Transverse colon (tissue), 4 donors: ENCODE measurements at regions not wholly inside any gene's neighbourhood (a gene's known extent, or its start where the extent isn't known, plus 50 kb on each side); places are given as distances from the start of the nearest gene placed in this dataset.
"Not testable (repeated sequence)": the region's sequence is repeated elsewhere in the genome, so short reads cannot be mapped to it uniquely, and the experiment has no call there.

Source experiments
- DNase-seq: peaks from one replicate; pipeline ENCODE4 v3.0.0-alpha.2; 2019
- H3K27ac ChIP-seq, 4 donors: fragments of 200-600 bp; sonication (generic); 2 replicates each; pipeline ENCODE4 v1.5.1; 2016 to 2018; ENCODE audit warnings: inconsistent platforms in 4 of 4
- H3K27me3 ChIP-seq: fragments of 200-600 bp; sonication (generic); 2 replicates; pipeline ENCODE4 v1.5.1; 2017; ENCODE audit warnings: inconsistent platforms
- H3K36me3 ChIP-seq, 4 donors: fragments of 200-600 bp; sonication (generic); 2 replicates each; pipeline ENCODE4 v1.5.1; 2017 to 2019; ENCODE audit warnings: inconsistent platforms in 4 of 4
- H3K4me1 ChIP-seq, 4 donors: fragments of 200-600 bp; sonication (generic); 2 replicates each; pipeline ENCODE4 v1.5.1; 2017 to 2020; ENCODE audit warnings: inconsistent platforms in 4 of 4
- H3K4me3 ChIP-seq, 4 donors: fragments of 200-600 bp; sonication (generic); 1 replicate in 1 of 4; 2 replicates in 3 of 4; pipeline versions ENCODE4 v1.5.1 to v1.6.1; 2017 to 2019; ENCODE audit warnings: inconsistent platforms in 4 of 4
- H3K9me3 ChIP-seq, 2 donors: fragments of 200-600 bp; sonication (generic); 2 replicates each; pipeline ENCODE4 v1.5.1; 2017 to 2019; ENCODE audit warnings: inconsistent platforms in 2 of 2
- EP300 ChIP-seq: sonication (generic); formaldehyde crosslinking; IDR thresholded peaks from one replicate; pipeline ENCODE4 v1.6.1; 2017; ENCODE audit warnings: antibody characterized with exemption, low read depth
- POLR2A ChIP-seq: fragments of 450-650 bp; IDR thresholded peaks from one replicate; pipeline ENCODE4 v1.6.1; 2016; ENCODE audit warnings: antibody characterized with exemption, mild to moderate bottlenecking, moderate library complexity
- POLR2AphosphoS5 ChIP-seq, 3 donors: sonication (generic); formaldehyde crosslinking; IDR thresholded peaks; one replicate each; pipeline ENCODE4 v1.6.1; 2016; ENCODE audit warnings: antibody characterized with exemption in 3 of 3
- WGBS, 2 donors: methylation state at CpG; one replicate each; pipeline ENCODE4 v1.1.5; 2018; ENCODE audit warnings: low coverage in 1 of 2; 5-methylcytosine and 5-hydroxymethylcytosine counted together
- in situ Hi-C, 4 donors: fragments of 200-750 bp; cut with MboI; loops; one replicate each; pipeline versions ENCODE4 v1.15.0 to v1.15.1; 2017; ENCODE audit warnings: low sequenced_read_pairs in 3 of 4, low pct_ligation_motif_present in 1 of 4, low pct_unique_long_range_greater_than_20kb in 1 of 4
- intact Hi-C: fragments of 100-400 bp; cut with DNase I; formaldehyde crosslinking; loops from one replicate; pipeline ENCODE4 v1.15.1; 2023; ENCODE audit warnings: low total_unique reads
- TF ChIP-seq, protein P1 (sequence below), 5 experiments: fragments of 200-600 bp in 3 of 5; fragments of 450-650 bp in 2 of 5; sonication (generic) in 3 of 5; IDR thresholded peaks; 1 replicate in 2 of 5; 2 replicates in 3 of 5; pipeline ENCODE4 v1.5.1; 2016 to 2017; ENCODE audit warnings: antibody characterized with exemption in 5 of 5, inconsistent platforms in 3 of 5, mild to moderate bottlenecking in 2 of 5, moderate library complexity in 1 of 5

DNA sequence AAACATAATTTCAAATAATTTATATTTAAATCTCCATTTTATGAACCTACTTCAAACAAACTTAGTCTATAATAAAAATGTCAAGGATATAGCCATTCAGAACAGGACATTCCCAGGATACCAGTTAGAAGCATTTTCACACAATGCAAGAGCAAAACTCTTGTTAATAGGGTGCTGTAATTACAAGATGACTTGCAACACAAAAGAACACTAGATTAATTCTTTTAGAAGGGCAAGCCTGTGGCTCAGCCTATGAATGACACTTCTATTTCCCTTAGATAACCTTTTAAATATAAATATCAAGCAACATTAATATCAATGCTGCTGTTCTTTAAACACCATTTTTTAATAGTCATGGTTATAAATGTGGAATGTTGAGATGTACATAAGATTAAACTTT is 157.9 kb upstream of the SCN7A start:
- in situ Hi-C loops (no loop called here), intact Hi-C loops (no loop called here)
- H3K4me3 ChIP-seq: no peak overlapping the region
- H3K4me1 ChIP-seq: no peaks in the 10 kb centered on the region
- DNase-seq: no peak
- H3K36me3 ChIP-seq: no peaks in the 10 kb centered on the region
- H3K27me3 ChIP-seq: no peaks in the 10 kb centered on the region
- no peaks in the 10 kb centered on the region for H3K9me3 ChIP-seq
- no peak overlapping the region for H3K27ac ChIP-seq
- no peak for TF ChIP-seq EP300
- no peak for TF ChIP-seq POLR2A
- TF ChIP-seq, protein P1, sequence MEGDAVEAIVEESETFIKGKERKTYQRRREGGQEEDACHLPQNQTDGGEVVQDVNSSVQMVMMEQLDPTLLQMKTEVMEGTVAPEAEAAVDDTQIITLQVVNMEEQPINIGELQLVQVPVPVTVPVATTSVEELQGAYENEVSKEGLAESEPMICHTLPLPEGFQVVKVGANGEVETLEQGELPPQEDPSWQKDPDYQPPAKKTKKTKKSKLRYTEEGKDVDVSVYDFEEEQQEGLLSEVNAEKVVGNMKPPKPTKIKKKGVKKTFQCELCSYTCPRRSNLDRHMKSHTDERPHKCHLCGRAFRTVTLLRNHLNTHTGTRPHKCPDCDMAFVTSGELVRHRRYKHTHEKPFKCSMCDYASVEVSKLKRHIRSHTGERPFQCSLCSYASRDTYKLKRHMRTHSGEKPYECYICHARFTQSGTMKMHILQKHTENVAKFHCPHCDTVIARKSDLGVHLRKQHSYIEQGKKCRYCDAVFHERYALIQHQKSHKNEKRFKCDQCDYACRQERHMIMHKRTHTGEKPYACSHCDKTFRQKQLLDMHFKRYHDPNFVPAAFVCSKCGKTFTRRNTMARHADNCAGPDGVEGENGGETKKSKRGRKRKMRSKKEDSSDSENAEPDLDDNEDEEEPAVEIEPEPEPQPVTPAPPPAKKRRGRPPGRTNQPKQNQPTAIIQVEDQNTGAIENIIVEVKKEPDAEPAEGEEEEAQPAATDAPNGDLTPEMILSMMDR (IDR thresholded peaks at IDR 0.05): no peak
- TF ChIP-seq POLR2AphosphoS5 (IDR thresholded peaks at IDR 0.05): no peak

DNA sequence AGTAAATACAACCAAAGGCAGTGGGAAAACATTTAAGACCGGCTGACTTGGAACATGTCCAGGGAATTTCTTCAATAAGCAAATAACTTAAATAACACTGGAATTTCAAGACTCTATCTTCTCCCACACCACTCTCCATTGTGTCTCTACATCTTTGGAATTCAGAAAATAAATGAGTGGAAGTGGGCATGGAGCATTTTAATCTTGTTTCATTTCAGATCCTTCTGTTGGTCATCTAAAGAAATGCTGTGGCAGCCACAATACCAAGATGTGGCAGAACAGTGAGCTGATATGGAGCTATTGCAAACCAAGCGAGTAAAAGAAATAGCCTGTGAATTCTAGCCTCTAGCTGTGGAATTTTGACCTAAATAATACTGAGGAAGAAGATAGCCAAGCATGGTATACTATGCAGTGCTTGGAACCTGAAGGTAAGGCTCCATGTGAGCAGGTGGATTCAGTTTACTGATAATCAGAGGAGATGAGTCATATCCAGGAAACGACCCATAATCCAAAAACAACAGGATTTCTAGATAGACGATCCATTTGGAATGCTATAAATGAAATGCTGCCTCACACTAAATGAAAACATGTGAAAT is 157.1 kb upstream of the SCN7A start:
- Histone ChIP-seq H3K27me3 (no peaks in the 10 kb centered on the region), H3K9me3 (no peaks in the 10 kb centered on the region), H3K27ac (no peak overlapping the region), H3K4me1 (no peaks in the 10 kb centered on the region), H3K4me3 (no peak overlapping the region), H3K36me3 (no peaks in the 10 kb centered on the region)
- no peak for TF ChIP-seq POLR2AphosphoS5 (IDR thresholded peaks at IDR 0.05)
- no peak for TF ChIP-seq EP300
- TF ChIP-seq, protein P1 (IDR thresholded peaks at IDR 0.05): no peak
- TF ChIP-seq POLR2A: no peak
- DNase-seq: no peak
- WGBS, 2 donors: 9 to 25% methylated on average over 3 to 4 of the region's 4 CpGs
- in situ Hi-C loops: no loop called here
- intact Hi-C loops: no loop called here

DNA sequence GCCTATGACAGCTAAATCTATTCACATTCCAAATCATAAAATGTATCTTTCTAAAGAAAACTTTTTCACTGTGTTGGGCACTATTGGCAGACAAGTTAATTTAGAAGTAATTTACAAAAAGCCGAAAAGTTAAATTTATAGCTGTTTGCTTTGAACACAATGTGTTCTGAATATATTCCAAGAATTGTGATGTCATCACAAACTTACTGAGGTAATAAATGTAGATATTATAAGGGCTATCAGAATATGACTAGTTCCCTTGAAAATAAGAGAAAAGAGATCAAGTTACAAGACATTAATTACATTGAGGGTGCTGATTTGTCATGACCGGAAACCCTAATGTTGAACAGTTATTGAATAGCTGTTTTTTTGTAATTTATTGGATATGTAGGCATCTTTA is 153.9 kb upstream of the SCN7A start:
- 65 to 78% methylated on average over 2 of the region's 2 CpGs for WGBS, 2 donors
- no peak overlapping the region for H3K27ac ChIP-seq
- no peaks in the 10 kb centered on the region for H3K4me1 ChIP-seq
- TF ChIP-seq, protein P1 (IDR thresholded peaks at IDR 0.05): no peak
- no peak for TF ChIP-seq POLR2A
- no peak for TF ChIP-seq EP300
- TF ChIP-seq POLR2AphosphoS5 (IDR thresholded peaks at IDR 0.05): no peak
- in situ Hi-C loops (no loop called here), intact Hi-C loops (no loop called here)
- H3K36me3 ChIP-seq: no peaks in the 10 kb centered on the region
- no peaks in the 10 kb centered on the region for H3K9me3 ChIP-seq
- H3K27me3 ChIP-seq: no peaks in the 10 kb centered on the region
- H3K4me3 ChIP-seq: no peak overlapping the region
- DNase-seq: no peak

DNA sequence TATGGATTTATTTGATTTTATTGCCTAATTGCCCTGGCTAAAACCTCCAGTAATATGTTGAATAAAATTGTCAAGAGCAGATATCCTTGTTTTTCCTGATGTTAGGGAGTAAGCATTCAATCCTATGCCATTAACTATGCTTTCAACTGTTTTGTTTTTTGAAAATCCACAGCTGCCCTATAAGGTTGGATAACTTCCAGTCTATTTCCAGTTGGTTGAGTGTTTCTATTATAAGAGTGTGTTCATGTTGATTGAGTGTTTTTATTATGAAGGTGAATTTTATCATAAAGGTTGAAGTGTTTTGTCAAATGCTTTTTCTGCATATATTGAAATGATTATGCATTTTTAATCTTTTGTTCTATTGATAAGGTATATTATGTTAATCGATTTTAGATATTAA is 149.9 kb upstream of the SCN7A start:
- H3K4me3 ChIP-seq: no peak overlapping the region
- no peaks in the 10 kb centered on the region for H3K9me3 ChIP-seq
- intact Hi-C loops (no loop called here), in situ Hi-C loops (no loop called here)
- 82 to 86% methylated on average over 1 of the region's 1 CpG for WGBS, 2 donors
- no peaks in the 10 kb centered on the region for H3K4me1 ChIP-seq
- no peak for DNase-seq
- no peak for TF ChIP-seq POLR2A
- TF ChIP-seq, protein P1 (IDR thresholded peaks at IDR 0.05): no peak
- no peak for TF ChIP-seq POLR2AphosphoS5 (IDR thresholded peaks at IDR 0.05)
- no peak for TF ChIP-seq EP300
- no peaks in the 10 kb centered on the region for H3K36me3 ChIP-seq
- H3K27me3 ChIP-seq: no peaks in the 10 kb centered on the region
- no peak overlapping the region for H3K27ac ChIP-seq

DNA sequence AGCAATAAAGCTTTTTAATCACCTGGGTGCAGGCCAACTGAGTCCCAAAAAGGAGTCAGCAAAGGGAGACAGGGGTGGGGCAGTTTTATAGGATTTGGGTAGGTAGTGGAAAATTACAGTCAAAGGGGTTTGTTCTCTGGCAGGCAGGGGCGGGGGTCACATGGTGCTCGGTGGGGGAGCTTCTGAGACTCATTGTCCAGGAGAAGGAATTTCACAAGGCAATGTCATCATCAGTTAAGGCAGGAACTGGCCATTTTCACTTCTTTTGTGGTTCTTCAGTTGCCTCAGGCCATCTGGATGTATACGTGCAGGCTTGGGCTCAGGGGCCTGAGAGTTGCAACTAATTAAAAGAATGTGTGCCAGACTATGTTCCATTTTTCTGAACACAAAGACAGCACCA is 147.5 kb upstream of the SCN7A start:
- H3K36me3 ChIP-seq, H3K4me3 ChIP-seq, H3K27me3 ChIP-seq, H3K9me3 ChIP-seq, H3K4me1 ChIP-seq, in situ Hi-C loops, H3K27ac ChIP-seq, DNase-seq, intact Hi-C loops: not testable (repeated sequence)
- WGBS, 2 donors: 86% methylated on average over 3 of the region's 3 CpGs; no CpG with 5 or more reads in 1 of the 2 donors
